ENCODE measurements at regions not wholly inside any gene's neighbourhood (a gene's known extent, or its start where the extent isn't known, plus 50 kb on each side); places are given as distances from the start of the nearest gene placed in this dataset.

DNA sequence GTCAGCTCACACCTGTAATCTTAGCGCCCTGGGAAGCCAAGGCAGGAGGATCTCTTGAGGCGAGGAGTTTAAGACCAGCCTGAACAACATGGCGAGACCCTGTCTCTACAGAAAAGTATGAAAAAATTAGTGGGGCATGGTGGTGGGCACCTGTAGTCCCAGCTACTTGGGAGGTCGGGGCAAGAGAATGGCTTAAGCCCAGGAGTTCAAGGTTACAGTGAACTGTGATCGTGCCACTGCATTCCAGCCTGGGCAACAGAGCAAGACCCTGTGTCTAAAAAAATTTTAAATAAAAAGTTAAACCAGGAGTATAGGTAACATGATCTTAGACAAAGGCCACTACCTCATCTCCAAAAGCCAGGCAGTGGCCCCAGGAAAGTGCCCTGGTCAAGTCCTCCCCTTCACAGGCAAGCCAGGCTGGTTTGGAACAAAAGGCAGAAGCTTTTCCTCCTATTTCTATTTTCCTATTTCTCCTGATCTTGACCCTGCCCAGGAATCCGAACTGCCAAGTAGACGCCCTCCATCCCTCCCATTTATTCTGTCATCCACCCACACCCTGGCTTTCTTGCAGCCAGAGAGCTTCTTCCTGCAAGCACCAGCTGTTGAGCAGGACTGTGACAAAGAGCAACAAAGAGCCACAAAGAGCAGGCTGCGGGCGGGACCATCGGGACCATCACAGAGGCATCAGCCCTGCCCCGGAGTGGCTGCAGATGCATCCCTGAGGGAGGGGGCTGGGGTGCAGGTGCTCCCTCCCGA, 149.9 kb upstream of the AFDN start:
- peak in 2 of 7 donors; percentile 21 to 57 for DNase-seq
- 60 to 76% (median 66%) methylated on average over 12 of the region's 12 CpGs for WGBS, 4 donors
- H3K9me3 ChIP-seq (replicated peaks in 1 of 3), result no peaks in the 10 kb centered on the region
- intact Hi-C loops (cut with DNase I), result no loop called here
- H3K4me3 ChIP-seq, result no peak overlapping the region
- H3K27ac ChIP-seq, result peak overlapping the region in 1 of 5 donors; percentile 36
- no peaks in the 10 kb centered on the region for H3K4me1 ChIP-seq (replicated peaks in 1 of 2)
- TF ChIP-seq POLR2A (IDR thresholded peaks at IDR 0.05), result no peak
- TF ChIP-seq, protein P1, sequence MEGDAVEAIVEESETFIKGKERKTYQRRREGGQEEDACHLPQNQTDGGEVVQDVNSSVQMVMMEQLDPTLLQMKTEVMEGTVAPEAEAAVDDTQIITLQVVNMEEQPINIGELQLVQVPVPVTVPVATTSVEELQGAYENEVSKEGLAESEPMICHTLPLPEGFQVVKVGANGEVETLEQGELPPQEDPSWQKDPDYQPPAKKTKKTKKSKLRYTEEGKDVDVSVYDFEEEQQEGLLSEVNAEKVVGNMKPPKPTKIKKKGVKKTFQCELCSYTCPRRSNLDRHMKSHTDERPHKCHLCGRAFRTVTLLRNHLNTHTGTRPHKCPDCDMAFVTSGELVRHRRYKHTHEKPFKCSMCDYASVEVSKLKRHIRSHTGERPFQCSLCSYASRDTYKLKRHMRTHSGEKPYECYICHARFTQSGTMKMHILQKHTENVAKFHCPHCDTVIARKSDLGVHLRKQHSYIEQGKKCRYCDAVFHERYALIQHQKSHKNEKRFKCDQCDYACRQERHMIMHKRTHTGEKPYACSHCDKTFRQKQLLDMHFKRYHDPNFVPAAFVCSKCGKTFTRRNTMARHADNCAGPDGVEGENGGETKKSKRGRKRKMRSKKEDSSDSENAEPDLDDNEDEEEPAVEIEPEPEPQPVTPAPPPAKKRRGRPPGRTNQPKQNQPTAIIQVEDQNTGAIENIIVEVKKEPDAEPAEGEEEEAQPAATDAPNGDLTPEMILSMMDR (IDR thresholded peaks at IDR 0.05), result no peak
- no peaks in the 10 kb centered on the region for H3K36me3 ChIP-seq (replicated peaks in 1 of 2)
- H3K27me3 ChIP-seq, result peaks cover 17% of the 10 kb centered on the region

DNA sequence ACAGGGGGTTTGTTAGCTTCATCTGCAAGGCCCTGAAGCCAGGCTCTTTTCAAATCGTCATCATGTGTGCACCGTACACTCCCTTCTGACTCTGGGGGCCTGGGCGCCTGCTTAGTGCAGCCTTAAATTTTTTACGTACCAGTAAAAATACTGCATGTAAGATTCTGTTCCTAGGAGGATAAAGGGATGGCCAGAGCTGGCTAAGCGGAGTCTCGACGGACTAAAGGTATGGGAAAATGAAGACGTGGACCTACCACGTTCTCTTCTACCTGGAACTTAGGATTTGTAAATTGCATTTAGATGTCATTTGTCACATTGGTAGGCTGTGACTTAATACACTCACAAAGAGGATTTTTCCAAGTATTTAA, 149.3 kb upstream of the AFDN start:
- H3K36me3 ChIP-seq (replicated peaks in 1 of 2), result no peaks in the 10 kb centered on the region
- no peaks in the 10 kb centered on the region for H3K9me3 ChIP-seq (replicated peaks in 1 of 3)
- H3K4me1 ChIP-seq (replicated peaks in 1 of 2), result no peaks in the 10 kb centered on the region
- intact Hi-C loops (cut with DNase I), result no loop called here
- 79 to 87% (median 82%) methylated on average over 9 of the region's 9 CpGs for WGBS, 4 donors
- no peak overlapping the region for H3K27ac ChIP-seq
- H3K4me3 ChIP-seq, result no peak overlapping the region
- H3K27me3 ChIP-seq, result peaks cover 17% of the 10 kb centered on the region
- DNase-seq, result no peak
- no peak for TF ChIP-seq POLR2A (IDR thresholded peaks at IDR 0.05)
- TF ChIP-seq, protein P1 (IDR thresholded peaks at IDR 0.05), result no peak

DNA sequence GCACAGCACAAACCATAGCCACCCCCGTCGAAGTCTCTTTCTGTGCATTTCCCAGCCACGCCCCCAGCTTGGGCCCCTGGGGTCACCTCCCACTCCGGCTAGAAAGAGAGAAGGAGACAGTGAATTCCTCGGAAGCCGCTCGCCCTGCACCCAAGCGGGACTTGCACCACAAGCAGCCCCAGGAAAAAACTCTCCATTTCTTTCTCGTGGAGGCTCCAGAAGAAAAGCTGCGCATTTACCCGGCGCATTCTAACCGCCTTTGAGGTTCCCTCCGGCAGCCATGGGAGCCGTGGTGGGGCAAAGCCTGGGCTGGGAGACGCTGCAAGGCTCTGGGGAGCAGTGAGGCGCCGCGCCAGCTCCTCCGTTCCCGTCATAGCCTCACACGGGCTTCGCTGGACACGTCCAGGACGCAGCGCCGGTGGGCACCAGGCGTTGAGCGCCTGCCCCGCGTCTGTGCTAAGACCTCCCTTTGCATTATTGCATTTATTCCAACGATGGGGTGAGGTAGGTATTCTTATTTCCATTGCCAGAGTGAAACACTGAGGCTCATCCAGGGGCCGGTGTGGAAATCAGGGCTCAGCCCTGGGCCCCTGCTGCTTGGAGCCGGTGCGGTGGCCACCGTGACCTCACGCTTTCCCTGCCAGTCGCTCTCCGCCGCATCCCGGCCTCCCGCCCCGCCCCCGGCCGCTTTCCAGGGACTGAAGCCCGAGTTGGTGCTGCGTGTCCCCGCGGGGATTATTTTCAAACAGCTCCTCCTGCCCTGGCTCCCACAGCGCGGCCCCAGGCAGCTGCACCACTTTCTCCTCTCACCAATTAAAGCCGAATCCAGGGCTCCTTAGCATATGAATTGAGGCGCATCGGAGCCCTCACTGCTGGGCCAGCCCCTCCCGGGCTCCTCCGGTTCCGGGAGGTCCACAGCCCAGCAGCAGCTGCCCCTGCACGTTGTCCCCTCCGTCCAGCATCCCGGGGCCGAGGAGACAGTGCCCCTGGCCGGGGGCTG, 148.3 kb upstream of the AFDN start:
- 18 to 30% (median 20%) methylated on average over 32 to 62 of the region's 62 CpGs for WGBS, 4 donors
- DNase-seq, result no peak
- no peak overlapping the region for H3K27ac ChIP-seq
- H3K36me3 ChIP-seq (replicated peaks in 1 of 2), result no peaks in the 10 kb centered on the region
- H3K4me1 ChIP-seq (replicated peaks in 1 of 2), result peaks cover 0 to 6% of the 10 kb centered on the region in 2 donors
- H3K9me3 ChIP-seq (replicated peaks in 1 of 3), result no peaks in the 10 kb centered on the region
- intact Hi-C loops (cut with DNase I), result no loop called here
- peaks cover 17% of the 10 kb centered on the region for H3K27me3 ChIP-seq
- TF ChIP-seq, protein P1 (IDR thresholded peaks at IDR 0.05), result no peak
- no peak for TF ChIP-seq POLR2A (IDR thresholded peaks at IDR 0.05)
- peak overlapping the region in 1 of 4 donors; percentile 9 for H3K4me3 ChIP-seq

DNA sequence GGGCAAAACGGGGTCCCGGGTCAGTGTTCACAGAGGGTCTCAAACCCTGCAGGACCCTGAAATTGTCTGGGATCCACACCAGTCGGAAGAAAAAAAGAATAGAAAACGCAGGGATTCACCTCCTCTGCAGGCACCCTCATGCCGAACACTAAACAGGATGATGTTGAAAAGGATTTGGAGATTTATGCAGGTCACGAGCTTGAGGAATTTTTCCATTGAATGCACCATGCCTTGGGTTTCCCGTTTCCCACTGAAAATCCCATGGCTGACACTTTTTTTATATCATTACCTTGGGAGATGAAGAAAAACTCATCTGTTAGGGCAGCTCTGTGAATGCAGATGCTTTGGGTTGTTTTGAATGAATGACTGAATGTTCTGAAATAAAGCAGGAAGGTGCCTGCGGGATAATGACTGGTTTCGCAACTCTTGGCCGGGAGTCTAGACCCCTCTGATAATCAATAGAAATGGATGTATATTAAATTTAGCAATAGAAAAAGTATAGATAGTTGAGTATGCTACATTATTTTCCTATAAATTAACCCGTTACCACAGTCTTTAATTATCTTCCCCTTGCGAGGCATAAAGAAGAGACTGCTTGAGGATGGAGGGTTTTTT, 147.5 kb upstream of the AFDN start:
- H3K27me3 ChIP-seq, result peaks cover 17% of the 10 kb centered on the region
- H3K36me3 ChIP-seq (replicated peaks in 1 of 2), result no peaks in the 10 kb centered on the region
- H3K4me1 ChIP-seq (replicated peaks in 1 of 2), result peaks cover 0 to 7% of the 10 kb centered on the region in 2 donors
- TF ChIP-seq POLR2A (IDR thresholded peaks at IDR 0.05), result no peak
- TF ChIP-seq, protein P1 (IDR thresholded peaks at IDR 0.05), result no peak
- intact Hi-C loops (cut with DNase I), result no loop called here
- H3K27ac ChIP-seq, result no peak overlapping the region
- H3K9me3 ChIP-seq (replicated peaks in 1 of 3), result no peaks in the 10 kb centered on the region
- H3K4me3 ChIP-seq, result no peak overlapping the region
- 65 to 74% (median 69%) methylated on average over 10 to 12 of the region's 12 CpGs for WGBS, 4 donors
- DNase-seq, result no peak

Data from adrenal gland (tissue), 9 donors.